ENCODE measurements at regions not wholly inside any gene's neighbourhood (a gene's known extent, or its start where the extent isn't known, plus 50 kb on each side); places are given as distances from the start of the nearest gene placed in this dataset.

- H3K4me3 ChIP-seq (ENCODE audit: low read length) = no peak overlapping the region
- H3K9ac ChIP-seq (ENCODE audit: low read length) = no peak overlapping the region
- H3K9me3 ChIP-seq (replicated peaks; ENCODE audit: insufficient read depth, low read length) = no peaks in the 10 kb centered on the region
- no peak for DNase-seq
- no peaks in the 10 kb centered on the region for H3K27me3 ChIP-seq (replicated peaks; ENCODE audit: insufficient read depth, low read length)
- H3K4me2 ChIP-seq (ENCODE audit: low read depth, low read length) = no peak overlapping the region
- no peaks in the 10 kb centered on the region for H3K36me3 ChIP-seq (replicated peaks; ENCODE audit: insufficient read depth, low read length)
- H3K27ac ChIP-seq (ENCODE audit: low read length) = no peak overlapping the region
- no peak overlapping the region for H2AFZ ChIP-seq (ENCODE audit: low read length)
- H4K20me1 ChIP-seq (ENCODE audit: insufficient read depth, low read length) = no peaks in the 10 kb centered on the region
- TF ChIP-seq CTCF (IDR thresholded peaks at IDR 0.05; ENCODE audit: low read length) (no peak), EZH2 (optimal IDR thresholded peaks at IDR 0.05; ENCODE audit: low read depth, low read length) (no peak), EZH2phosphoT487 (IDR thresholded peaks at IDR 0.05; ENCODE audit: low read length) (no peak)
- H3K9me2 ChIP-seq (replicated peaks; ENCODE audit: insufficient read depth, low read length) = no peaks in the 10 kb centered on the region
- no peaks in the 10 kb centered on the region for H3F3A ChIP-seq (ENCODE audit: insufficient read depth, low read length)
- H3K79me2 ChIP-seq (ENCODE audit: low read length) = no peaks in the 10 kb centered on the region
- H3K4me1 ChIP-seq (ENCODE audit: low read length) = no peaks in the 10 kb centered on the region
Observed at GRCh38 chr9:13860946-13861640, 452.8 kb downstream of the NFIB start.

- H2AFZ ChIP-seq (ENCODE audit: low read length) = no peak overlapping the region
- no peak overlapping the region for H3K27ac ChIP-seq (ENCODE audit: low read length)
- no peaks in the 10 kb centered on the region for H3K9me2 ChIP-seq (replicated peaks; ENCODE audit: insufficient read depth, low read length)
- no peaks in the 10 kb centered on the region for H3K9me3 ChIP-seq (replicated peaks; ENCODE audit: insufficient read depth, low read length)
- no peaks in the 10 kb centered on the region for H3K27me3 ChIP-seq (replicated peaks; ENCODE audit: insufficient read depth, low read length)
- H4K20me1 ChIP-seq (ENCODE audit: insufficient read depth, low read length) = no peaks in the 10 kb centered on the region
- H3K36me3 ChIP-seq (replicated peaks; ENCODE audit: insufficient read depth, low read length) = no peaks in the 10 kb centered on the region
- DNase-seq = no peak
- no peaks in the 10 kb centered on the region for H3K4me1 ChIP-seq (ENCODE audit: low read length)
- no peak overlapping the region for H3K4me3 ChIP-seq (ENCODE audit: low read length)
- no peaks in the 10 kb centered on the region for H3F3A ChIP-seq (ENCODE audit: insufficient read depth, low read length)
- H3K79me2 ChIP-seq (ENCODE audit: low read length) = no peaks in the 10 kb centered on the region
- H3K4me2 ChIP-seq (ENCODE audit: low read depth, low read length) = no peak overlapping the region
- no peak overlapping the region for H3K9ac ChIP-seq (ENCODE audit: low read length)
- TF ChIP-seq EZH2 (optimal IDR thresholded peaks at IDR 0.05; ENCODE audit: low read depth, low read length) (no peak), EZH2phosphoT487 (IDR thresholded peaks at IDR 0.05; ENCODE audit: low read length) (no peak), CTCF (IDR thresholded peaks at IDR 0.05; ENCODE audit: low read length) (no peak)
Observed at GRCh38 chr9:13860019-13860418, 453.9 kb downstream of the NFIB start.

- no peaks in the 10 kb centered on the region for H3K4me1 ChIP-seq (ENCODE audit: low read length)
- H3K4me3 ChIP-seq (ENCODE audit: low read length) = no peak overlapping the region
- no peak overlapping the region for H2AFZ ChIP-seq (ENCODE audit: low read length)
- H4K20me1 ChIP-seq (ENCODE audit: insufficient read depth, low read length) = no peaks in the 10 kb centered on the region
- H3K9ac ChIP-seq (ENCODE audit: low read length) = no peak overlapping the region
- TF ChIP-seq CTCF (IDR thresholded peaks at IDR 0.05; ENCODE audit: low read length) (no peak), EZH2 (optimal IDR thresholded peaks at IDR 0.05; ENCODE audit: low read depth, low read length) (no peak), EZH2phosphoT487 (IDR thresholded peaks at IDR 0.05; ENCODE audit: low read length) (no peak)
- no peaks in the 10 kb centered on the region for H3K79me2 ChIP-seq (ENCODE audit: low read length)
- H3K4me2 ChIP-seq (ENCODE audit: low read depth, low read length) = no peak overlapping the region
- no peaks in the 10 kb centered on the region for H3K27me3 ChIP-seq (replicated peaks; ENCODE audit: insufficient read depth, low read length)
- no peak overlapping the region for H3K27ac ChIP-seq (ENCODE audit: low read length)
- no peaks in the 10 kb centered on the region for H3K9me2 ChIP-seq (replicated peaks; ENCODE audit: insufficient read depth, low read length)
- DNase-seq = no peak
- no peaks in the 10 kb centered on the region for H3F3A ChIP-seq (ENCODE audit: insufficient read depth, low read length)
- H3K36me3 ChIP-seq (replicated peaks; ENCODE audit: insufficient read depth, low read length) = no peaks in the 10 kb centered on the region
- H3K9me3 ChIP-seq (replicated peaks; ENCODE audit: insufficient read depth, low read length) = no peaks in the 10 kb centered on the region
Observed at GRCh38 chr9:13857521-13857920, 456.4 kb downstream of the NFIB start.
